T-helper 2 cell treated with Interferon-gamma antibody and Interleukin-4, amounts not matched to agents 100 ng/mL and 5 ng/mL, for 36 hours (primary cell): ENCODE measurements at regions not wholly inside any gene's neighbourhood (a gene's known extent, or its start where the extent isn't known, plus 50 kb on each side); places are given as distances from the start of the nearest gene placed in this dataset.
"Not testable (repeated sequence)": the region's sequence is repeated elsewhere in the genome, so short reads cannot be mapped to it uniquely, and the experiment has no call there.

ENCODE experiments used
- intact Hi-C: fragments of 100-400 bp; cut with micrococcal nuclease; formaldehyde crosslinking; loops from one replicate; pipeline ENCODE4 v1.15.1; 2023

DNA sequence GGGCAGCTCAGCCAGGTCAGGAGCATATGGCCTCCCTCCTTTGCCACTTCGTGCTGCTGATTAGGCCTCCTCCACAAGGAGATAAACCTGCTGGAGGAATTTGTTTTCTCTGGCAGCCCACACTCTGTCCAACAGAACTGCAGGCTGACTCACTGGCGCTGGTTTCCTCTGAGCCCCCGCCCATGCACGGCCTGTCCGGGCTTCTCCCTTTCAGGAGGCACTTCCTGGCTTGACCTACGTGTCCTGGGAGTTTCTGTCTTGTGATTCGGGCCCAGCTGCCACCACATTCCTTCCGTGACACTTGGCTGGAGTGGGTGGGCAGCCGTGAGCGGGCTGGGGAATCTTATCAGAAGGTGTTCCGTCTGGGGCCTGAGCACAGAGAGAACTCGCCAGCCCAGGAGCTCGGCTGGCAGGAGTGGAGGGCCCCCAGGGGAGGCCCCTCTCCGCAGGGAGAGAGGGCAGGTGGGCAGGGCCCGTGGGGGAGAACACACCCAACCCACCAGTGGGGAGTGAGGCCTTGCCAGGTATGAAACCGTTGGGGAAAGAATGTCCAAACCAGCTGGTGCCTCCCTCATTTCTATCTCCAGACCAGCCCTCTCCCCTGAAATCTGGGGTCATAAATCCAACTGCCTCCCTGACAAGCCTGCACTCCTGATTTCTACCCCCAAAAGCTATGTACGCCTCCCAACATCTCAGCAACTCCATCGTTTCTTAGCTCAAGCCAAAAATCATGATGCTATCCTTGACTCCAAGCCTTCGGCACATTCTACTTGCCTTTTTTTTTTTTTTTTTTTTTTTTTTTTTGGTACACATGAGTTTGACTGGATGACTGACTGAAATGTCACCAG lies 110.6 kb upstream of the MEF2A start:
- intact Hi-C loops: no loop called here

DNA sequence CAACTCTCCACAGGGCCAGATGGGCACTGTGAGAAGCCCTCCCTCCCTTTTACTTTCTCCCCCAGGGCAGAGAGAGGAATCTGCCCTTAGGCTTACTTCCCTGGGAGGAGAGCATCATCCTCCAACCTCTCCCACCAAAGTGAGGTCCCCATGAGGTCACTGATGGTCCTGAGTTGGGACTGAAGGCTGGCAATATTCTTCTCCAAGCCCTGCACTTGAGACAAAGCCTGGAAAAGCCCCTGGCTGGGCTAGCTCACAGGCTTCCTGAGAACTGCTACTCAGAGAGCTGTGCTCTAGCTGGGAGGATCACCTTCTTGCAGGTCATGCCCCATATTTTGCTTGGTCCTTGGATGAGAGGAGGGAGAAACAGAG lies 110.0 kb upstream of the MEF2A start:
- intact Hi-C loops: no loop called here

- intact Hi-C loops: no loop called here
Observed at GRCh38 chr15:99464137-99464536, 101.6 kb upstream of the MEF2A start.

DNA sequence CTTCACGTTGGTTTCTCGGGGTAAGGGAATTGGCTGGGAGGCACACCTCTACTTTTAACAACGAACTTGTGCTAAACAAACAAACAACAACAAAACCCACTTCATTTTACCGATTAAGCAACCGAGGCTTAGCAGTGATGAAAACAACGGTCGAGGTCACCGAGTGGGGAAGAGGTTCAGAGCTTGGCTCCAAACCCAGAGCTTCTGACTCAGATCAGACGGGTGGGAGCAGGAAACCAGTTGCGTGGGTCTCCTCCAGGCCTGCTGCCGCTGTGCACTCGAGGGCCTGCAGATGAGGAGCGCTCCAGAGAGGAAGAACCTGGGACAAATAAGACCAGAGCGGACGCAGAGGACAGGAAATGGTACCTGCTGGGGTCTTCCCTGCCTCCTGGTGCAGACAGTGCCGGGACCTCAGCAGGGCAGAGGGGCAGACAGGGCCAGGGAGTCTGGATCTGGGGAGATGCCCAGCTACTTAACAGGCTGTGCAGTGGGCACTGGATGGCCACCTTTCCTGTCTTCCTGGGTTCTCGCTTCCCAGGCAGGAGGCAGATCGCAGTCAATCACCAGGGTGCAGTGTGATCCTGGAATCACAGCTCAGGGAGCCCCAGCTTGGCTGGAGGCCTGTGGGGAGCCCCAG lies 99.0 kb upstream of the MEF2A start:
- intact Hi-C loops: no loop called here

DNA sequence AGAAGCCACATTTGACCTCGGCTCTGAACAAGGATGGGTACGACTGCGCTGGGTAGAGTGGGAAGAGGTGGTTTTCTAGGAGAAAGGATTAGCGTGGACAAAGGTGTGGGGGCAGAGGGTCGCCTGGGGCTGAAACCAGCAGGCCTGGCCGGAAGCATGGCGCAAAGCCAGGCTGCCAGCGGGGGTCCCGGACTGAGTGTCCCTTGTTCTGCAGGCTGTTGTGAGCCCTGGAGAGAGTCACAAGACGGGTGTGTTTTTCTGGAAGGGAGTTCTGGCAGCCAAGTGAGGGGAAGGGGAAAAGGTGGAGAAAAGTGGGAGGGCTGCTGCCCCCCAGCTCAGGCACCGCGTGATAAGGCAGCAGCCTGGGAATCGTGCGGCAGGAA lies 98.5 kb upstream of the MEF2A start:
- intact Hi-C loops: no loop called here

DNA sequence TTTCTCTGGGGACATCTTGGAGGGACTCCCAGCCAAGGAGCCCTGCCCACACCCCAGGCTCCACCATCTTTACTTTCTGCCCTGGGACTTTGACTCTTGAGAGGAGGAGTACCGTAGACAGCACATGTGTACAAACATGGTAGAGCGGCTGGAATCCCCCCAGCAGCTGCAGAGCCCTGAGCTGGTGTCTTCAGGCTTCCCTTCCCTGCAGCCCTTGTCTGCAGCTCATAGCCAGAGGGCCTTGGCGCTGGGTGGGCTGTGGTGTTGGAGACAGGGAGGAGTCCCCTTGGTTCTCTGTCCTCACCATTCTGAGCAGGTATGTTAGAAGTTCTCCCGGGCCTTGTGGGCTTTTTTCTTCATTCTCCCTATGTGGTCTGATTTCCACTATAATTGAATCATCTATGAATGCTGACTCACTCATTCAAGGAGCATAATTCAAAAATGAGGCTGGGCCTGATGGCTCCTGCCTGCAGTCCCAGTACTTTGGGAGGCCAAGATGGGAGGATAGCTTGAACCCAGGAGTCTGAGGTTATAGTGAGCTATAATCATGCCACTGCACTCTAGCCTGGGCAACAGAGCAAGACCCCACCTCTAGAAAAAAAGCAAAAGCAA lies 97.8 kb upstream of the MEF2A start:
- intact Hi-C loops: no loop called here

GRCh38 chr15:99470204-99470603 lies 95.6 kb upstream of the MEF2A start:
- intact Hi-C loops: not testable (repeated sequence)

DNA sequence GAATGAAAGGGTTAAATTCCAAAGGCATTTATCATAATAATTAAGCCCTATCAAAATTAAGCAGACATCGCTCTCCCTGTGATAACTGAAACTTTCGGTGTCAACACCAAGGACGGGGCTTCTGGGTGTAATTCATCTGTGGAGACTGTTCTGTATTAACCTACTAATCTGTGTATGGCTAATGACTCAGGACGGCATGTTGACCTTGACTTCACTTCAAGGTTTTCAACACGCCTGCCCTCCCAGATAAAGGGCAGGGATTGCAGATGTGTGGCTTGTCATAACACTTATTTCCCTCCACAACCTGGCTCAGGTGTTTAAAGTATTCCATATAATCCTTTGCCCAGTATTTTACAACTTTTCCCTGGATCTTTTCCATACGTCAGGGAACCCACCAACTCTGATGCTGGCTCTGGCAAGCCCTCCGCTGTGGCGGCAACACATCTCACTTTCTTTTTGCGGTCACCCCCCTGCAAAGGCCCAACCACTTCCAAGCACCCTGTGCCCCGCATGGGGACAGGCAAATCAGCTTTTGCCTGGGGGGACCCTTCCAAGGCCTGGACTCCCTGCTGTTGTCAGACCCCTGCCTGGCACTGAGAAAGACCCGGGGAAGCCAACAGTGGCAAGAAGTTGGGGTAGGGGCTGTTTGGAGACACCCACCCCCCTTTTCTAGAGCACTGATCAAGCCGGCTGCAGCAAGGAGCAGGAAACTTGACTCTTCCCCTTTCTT lies 93.2 kb upstream of the MEF2A start:
- intact Hi-C loops: no loop called here

DNA sequence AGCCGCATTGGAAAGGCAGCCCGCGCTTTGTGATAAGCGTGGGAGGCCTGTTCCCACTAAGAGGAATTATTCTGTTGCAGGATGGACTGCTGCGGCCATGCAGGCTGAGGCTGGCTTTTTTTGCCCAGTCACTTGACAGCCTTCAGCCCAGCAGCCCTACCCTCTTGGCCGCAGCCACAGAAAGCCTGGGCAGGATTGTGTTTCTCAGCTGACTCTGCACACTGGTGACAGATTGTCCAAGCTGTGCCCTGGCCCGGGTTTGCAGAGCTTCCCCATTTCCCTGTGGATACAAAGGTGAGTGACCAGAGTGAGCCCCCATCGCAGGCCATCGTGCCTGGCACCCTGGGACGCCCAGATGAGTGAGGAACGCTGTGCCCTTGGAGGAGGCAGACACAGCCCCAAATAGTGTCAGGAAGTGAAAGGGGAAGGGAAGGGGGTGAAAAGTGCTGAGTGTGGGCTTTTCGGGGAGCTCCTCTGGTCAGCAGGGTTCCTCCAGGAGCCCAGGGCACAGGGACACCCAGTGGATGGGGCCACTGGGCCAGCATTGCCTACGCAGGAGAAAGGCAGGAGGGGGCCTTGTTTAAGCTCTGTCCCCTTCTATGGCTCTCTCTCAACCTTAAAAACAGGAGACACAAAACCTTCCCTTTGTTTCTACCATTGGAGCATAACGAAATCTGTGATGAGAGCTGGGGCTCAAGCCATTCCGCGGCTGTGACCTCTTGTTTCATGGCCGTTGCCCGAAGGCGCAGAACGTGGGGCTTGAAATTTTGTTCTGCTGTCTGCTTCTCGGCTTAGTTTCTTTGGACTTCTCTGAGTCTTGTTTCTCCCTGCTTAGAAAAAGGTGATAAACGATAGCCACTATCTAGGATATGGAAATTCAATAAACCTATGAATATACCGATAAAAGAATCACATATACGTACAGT lies 91.5 kb upstream of the MEF2A start:
- intact Hi-C loops: no loop called here

DNA sequence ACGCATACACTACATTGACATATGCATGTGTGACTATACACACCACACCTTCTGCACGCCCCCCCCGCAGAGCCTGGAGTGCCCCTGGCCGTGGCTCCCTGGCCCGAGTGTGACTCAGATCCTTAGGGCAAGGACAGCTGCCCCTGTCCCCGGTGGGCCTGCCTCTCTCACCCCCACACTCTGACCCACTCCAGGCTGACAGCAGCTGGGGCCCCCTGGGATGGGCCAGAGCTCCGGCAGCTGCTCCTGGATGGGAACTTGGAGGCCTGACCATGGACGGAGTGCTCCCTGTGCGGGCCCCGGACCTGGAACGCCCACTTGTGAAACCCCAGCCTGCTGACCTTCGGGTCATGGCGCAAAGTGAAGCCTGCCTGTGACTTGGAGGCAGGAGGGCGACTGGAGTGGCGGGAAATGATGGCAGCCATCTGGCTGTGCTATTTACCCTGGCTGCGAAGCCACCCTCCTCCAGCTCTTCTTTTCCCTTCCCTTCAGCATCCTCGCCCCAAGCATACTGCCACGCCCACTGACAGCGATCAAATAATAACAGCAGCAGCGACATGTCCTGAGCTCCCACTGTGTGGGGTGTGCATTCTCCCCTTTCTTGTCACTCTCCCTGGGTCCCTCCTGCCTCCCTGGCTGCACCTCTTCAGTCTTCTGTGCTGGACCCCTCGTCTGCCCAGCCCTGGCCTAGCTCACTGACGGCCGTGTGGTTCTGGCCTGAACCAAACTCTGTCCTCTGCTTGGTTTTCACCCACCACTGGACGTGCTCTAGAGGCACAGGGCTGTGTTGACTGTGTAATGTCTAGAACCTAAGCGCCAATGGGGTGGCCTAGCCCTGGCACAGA lies 90.7 kb upstream of the MEF2A start:
- intact Hi-C loops: no loop called here

GRCh38 chr15:99475754-99476412 lies 89.9 kb upstream of the MEF2A start:
- intact Hi-C loops: no loop called here

GRCh38 chr15:99476413-99477222 lies 89.2 kb upstream of the MEF2A start:
- intact Hi-C loops: no loop called here

GRCh38 chr15:99477791-99478471 lies 87.9 kb upstream of the MEF2A start:
- intact Hi-C loops: no loop called here

GRCh38 chr15:99478977-99479376 lies 86.8 kb upstream of the MEF2A start:
- intact Hi-C loops: no loop called here

DNA sequence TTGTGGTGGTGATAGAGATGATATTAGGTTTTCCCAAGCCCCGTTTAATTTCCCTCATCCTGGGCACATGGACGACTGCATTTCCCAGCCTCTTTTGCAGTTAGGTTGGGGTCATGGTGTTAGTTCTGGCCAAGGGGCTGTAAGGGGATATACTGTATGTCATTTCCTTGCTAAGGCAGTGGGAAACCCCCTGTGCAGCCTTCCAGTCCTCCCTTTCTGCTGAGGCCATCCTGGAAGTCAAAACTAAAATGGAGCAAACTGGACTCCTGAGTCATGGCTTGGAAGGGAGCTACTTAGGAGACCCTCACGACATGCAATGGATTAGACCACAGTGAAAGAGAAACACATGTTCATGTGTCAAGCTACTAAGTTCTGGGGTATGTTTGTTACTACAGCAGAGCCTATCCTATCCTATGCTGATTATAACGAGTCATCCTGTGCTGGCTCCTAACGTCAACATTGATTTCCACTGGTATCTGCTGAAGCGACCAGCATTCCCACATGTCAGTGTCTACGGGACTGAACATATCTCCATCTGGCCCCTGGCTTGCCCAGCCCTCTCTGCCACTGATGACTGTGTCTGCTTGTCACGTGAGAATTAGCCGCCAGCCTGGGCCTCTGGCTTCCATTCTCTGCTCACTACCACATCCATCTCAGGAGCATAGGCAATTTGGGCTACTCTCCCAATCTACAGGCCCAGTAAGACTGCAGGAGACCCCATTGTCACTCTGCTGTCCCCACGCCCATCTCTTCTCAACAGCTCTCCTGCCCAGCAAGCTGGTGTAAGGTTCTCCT lies 85.6 kb upstream of the MEF2A start:
- intact Hi-C loops: no loop called here

DNA sequence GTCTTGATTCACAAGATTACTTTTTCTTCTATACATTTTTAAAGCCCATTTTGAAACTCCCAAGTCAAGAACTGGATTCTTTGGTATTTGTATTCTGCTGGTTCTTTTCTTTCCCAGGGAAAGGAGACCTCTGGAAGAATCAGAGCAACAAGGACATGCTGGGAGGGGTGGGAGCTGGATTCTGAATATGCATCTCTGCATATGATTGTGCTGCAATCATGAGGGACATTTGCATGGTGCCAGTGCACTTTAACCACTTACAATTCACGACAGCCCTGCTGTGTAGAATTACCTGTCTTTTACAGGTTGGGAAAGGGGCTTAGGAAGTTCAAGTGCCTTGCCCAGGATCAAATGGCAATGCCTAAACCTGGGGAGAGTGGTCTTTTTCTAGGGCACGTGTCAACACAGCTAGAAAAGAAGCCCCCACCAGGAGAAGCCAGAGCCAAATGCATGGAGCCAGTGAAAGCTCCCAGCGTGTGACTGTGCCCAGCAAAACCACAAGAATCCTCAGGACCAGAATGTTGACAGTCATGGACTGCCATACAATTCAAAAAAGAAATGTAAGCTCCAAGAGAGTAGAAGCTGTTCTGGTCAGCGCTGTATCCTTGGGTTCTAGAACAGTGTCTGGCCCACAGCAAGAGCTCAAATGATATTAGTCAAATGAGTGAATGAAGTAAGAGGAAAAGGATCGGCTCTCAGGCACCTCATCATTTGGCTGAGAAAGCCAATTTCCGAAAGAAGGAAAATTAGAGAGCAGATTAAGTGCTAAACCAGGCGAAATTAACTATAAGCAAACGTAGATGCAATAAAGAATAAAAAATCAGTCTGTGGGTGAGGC lies 84.5 kb upstream of the MEF2A start:
- intact Hi-C loops: no loop called here

- intact Hi-C loops: no loop called here
Observed at GRCh38 chr15:99481951-99482230, 83.9 kb upstream of the MEF2A start.
